HG02798 (cell line): ENCODE measurements at regions not wholly inside any gene's neighbourhood (a gene's known extent, or its start where the extent isn't known, plus 50 kb on each side); places are given as distances from the start of the nearest gene placed in this dataset.
"Not testable (repeated sequence)": the region's sequence is repeated elsewhere in the genome, so short reads cannot be mapped to it uniquely, and the experiment has no call there.

Source experiments
- ATAC-seq: cut with Tn5 transposase; IDR thresholded peaks from one replicate; pipeline ENCODE4 v1.9.1; 2021; ENCODE audit warnings: mild to moderate bottlenecking; ENCODE audit not compliant: unreplicated experiment, poor library complexity

DNA sequence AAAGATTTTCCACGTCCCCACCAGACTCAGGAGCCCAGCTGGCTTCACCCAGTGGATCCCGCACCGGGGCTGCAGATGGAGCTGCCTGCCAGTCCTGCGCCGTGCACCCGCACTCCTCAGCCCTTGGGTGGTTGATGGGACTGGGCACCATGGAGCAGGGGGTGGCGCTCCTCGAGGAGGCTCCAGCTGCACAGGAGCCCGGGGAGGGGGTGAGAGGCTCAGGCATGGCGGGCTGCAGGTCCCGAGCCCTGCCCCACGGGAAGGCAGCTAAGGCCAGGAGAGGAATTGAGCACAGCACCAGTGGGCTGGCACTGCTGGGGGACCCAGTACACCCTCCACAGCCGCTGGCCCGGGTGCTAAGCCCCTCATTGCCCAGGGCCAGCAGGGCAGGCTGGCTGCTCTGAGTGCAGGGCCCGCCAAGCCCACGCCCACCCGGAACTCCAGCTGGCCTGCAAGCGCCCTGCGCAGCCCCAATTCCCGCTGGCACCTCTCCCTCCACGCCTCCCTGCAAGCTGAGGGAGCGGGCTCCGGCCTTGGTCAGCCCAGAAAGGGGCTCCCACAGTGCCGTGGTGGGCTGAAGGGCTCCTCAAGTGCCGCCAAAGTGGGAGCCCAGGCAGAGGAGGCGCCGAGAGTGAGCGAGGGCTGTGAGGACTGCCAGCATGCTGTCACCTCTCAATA lies 1800.9 kb downstream of the OLFM4 start:
- ATAC-seq, result not testable (repeated sequence)

DNA sequence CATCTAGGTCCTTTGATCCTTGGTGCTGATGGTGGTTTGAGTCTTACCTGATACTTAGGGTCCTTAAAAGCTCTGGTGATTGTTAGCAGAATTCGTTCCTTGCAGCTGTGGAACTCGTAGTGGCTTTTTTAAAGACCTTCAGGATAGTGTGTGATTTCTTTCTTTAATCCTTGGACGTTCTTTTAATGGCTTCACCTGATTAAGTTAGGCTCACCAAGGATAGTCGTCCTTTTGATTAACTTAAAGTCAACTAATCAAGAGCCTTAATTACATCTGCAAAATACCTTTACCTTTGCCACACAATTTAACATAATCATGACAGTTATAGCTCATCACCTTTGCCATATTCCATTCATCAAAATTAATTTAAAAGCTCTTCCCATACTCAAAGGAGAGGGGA lies 1807.7 kb downstream of the OLFM4 start:
- ATAC-seq, result no peak

DNA sequence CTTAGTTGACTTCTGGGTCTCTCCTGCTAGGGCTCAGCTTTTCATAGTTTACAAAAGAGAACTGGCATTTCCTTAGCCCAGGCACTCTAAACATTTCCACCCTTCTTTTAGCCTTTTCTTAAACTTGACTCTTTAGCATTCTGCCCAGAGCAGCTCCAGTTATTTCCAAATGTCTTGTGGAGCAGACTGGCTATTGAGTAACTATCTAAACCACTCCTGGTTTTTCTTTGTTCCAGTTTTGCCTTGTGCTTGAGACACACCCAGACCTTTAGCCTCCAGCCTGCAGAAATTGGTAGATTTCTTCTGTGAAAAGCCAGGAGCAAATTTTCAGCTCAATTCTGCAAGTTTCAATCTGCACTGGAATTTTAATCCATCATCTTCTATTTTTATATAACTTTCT lies 1813.1 kb downstream of the OLFM4 start:
- no peak for ATAC-seq

DNA sequence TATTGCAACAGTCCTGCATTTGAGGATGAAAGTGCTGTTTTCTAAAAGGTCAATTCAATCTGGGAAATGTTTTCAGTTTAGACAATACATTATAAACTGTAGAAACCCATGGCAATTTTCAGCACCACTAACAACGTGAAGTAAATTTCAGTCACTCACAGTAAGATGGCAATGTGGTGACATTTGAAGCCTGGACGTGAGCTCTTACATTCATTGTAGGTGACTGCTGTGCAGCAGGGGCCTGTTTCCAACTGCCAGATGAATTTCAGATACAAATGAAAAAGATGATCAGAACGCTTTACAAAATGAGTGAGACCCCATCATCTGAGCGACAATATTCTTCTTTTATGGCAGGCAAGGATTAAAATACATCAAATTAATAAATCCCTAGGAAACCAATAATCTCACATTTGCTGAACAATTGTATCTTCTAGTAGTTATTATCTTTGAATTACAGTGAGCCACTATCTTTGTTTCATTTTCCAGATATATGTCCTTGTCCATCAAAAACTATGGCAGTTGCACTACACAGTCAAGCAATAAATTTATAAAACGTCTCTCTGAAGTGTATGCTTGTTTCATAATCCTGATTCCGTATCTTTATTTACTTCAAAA lies 1816.8 kb downstream of the OLFM4 start:
- ATAC-seq, result no peak

DNA sequence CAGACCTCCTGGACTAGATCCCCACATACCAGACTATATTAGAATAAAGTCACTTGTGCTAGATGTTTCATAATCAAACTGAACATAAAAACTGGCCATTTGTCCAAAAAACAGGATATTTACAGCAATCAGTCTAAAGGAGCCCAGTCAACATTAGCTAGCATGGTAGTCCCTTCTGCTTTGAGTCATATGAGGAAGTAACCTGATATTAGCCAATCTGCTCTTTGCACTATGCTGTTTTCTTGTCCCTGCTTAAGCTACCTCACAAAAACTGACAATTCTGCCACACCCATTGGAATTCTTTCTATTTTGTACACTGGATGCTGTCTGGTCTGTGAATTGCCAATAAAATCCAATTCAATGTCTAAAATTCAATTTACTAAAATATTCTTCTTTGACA lies 1824.2 kb downstream of the OLFM4 start:
- no peak for ATAC-seq

DNA sequence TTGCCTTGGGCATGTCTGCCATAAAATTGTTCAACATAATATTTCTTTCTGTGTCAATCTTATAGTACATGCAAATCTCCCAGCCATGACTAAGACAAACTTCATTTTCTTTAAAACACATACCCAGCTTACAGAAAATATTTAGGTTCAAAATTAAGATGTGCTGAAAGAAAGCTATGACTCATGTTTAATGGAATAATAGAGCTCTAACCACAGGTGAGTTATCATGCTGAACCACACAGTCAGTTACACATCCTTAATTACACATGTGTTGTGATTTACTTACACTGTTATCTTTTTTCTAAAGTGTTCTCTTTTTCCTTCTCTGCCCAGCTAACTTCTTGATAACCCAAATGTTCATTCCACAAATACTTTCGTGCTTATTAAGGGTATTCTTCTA lies 1831.2 kb downstream of the OLFM4 start:
- no peak for ATAC-seq

DNA sequence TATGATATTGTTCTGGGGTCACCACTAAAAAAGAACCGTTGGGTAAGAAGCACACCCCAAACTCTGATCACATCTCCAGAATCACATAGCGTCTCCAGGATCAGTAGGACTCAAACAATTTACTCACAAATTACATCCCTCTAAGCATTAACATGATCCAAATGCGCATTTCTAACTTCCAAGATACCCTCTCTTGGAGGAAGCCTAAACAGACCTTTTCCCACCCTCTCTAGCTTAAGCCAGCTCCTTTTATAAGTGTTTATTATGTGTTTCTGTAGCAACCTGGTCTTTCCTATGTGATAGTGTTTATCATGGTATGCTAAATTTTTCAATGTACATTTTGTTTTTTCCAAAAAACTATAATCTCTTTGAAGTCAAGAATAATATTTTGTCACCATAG lies 1846.5 kb downstream of the OLFM4 start:
- ATAC-seq, result no peak

DNA sequence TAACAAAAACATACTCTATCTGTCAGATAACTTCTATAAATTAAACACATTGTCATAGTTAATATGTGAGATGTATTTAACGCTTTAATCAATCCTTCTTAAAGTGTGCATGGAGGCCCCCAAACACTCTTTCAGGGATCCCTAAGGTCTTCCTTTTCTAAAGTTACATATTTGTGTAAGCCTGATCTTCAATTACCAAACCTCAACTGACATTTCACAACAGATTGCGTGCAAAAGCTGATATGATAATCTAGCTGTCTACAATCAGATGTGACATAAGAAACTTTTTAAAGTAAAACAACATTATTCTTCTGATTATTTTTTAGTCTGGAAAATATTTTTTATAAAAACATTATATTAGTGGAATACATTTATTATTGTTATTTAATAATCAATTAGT lies 1850.4 kb downstream of the OLFM4 start:
- ATAC-seq, result no peak

DNA sequence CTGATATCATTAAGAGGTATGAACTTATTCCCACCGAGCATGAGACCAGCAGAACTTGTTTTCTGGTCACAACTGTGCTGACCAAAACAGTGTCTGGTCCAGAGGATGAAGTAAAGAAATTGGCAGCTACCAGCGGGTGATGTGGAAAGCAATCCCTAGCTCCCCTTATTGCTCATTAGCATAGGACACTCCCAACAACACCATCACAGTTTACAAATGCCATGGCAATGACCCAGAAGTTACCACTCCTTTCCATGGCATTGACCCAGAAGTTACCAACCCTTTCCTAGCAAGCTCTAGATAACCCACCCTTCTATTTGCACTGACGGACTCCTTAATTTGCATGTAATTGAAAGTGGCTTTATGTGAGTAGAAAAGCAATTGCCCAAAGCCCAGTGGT lies 1856.1 kb downstream of the OLFM4 start:
- no peak for ATAC-seq

DNA sequence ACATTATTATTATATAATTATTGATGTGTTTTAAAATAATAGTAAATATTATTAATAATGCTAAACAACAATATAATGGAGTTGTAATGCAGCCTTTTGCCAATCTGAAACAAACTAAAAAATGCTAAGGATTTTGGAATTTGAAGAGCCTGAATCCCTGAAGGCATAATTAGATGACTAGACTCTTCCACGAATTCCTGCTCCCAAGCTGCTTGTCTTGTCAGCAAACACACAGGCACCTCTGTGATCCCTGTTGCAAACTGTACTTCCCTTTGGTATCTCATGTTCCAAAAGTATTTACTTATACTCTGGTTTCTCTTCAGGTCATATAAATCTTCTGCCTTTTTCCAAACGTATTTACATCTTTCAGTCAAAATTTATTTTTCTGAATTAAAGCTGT lies 1862.4 kb downstream of the OLFM4 start:
- no peak for ATAC-seq

DNA sequence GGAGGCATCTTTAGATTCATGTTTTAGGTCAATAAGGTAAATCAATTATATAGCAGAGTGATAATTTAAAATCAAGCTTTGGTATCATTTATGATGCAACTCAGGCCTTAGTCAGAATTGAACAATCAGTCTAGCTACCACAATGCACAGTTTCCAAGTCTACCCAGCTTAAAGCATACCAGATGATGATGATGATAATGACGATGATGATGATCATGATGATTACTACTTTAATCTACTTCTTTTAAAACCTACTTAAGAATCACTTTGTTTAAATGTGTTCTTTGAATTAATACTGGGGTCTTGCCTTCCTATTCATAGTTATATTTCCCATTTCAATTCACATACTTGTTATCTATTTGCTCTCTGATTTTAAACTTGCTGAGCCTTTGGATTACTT lies 1872.7 kb downstream of the OLFM4 start:
- no peak for ATAC-seq

DNA sequence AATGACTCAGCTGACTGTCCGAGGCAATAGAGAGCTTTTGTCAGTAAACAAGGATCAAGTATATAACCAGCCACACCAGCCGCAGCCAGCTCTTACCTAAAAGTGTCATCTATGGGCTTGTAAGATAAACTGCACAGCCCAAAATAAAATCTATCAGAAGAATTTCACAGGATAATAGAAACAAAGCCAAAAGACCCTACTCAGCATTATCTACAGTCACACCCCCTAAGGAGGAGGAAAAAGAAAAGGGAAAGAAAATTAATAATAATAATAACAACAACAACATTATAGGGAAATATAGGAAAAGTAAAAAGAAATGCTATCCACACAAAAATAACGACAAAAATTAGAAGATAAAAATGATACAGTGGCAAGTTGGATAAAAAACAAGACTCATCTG lies 1883.8 kb downstream of the OLFM4 start:
- no peak for ATAC-seq

DNA sequence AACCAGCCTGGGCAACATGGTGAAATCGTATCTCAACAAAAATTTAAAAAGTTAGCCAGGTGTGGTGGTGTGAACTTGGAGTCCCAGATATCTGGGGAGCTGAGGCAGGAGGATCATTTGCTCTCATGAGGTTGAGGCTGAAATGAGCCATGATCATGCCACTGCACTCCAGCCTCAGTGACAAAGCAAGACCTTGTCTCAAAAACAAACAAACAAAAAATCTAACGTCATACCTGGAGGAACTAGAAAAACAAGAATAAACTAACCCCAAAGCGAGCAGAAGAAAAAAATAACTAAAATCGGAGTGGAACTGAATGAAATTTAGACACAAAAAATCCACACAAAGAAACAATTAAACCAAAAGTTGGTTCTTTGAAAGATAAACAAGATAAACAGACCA lies 1885.1 kb downstream of the OLFM4 start:
- ATAC-seq, result no peak

DNA sequence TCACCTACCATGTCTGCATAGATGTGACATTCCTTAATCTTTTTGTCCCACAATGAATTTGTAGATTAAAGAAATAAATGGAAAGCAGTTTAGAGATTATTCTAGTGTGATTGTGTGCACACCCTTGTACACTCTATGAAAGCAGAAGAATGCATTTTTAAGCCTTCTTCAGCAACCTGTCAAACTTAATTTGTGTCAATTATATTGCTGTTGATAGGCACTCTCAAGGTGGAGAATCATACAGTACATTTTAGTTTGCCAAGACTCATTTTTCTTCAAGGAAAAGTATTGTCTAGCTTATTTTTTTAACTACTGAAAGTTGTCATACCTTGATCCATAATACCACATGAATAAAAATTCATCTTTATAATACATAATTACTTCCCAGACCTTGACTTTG lies 1898.9 kb downstream of the OLFM4 start:
- no peak for ATAC-seq

DNA sequence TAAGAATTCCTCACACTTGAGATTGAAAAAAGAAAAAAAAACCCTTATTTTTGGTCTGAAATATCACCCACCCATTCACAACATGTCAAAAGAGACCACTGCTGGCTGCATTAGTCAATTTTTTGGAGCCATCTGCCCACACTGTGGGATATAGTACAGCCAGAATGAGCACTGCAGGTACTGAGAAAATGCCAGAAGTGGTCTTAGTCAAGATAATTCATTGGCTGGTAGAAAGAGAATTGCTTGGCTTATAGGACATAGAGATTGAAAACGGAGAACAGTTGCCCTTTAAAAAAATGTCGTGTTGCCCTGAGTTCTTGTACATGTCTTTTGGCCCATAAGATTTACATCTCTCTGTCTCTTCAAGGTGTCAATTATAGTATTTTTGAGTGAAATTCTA lies 1899.5 kb downstream of the OLFM4 start:
- no peak for ATAC-seq

DNA sequence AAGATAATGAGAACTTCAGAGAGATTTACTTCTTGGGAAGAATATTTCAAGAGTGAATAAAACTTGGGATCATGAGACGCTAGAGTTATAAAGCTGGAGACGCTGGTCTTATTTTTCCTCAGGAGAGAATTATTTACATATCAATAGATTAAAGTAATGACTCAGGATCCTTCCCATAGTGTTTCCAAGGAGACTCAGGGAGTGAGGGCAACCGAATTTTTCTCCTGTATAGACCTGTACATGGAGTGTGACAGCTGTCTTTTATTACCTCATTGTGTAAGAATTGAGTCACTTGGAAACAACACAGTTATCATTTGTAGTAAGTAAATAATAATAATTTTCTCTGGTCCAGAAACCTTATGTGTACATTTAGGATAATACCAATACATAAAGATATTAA lies 1905.5 kb downstream of the OLFM4 start:
- no peak for ATAC-seq

DNA sequence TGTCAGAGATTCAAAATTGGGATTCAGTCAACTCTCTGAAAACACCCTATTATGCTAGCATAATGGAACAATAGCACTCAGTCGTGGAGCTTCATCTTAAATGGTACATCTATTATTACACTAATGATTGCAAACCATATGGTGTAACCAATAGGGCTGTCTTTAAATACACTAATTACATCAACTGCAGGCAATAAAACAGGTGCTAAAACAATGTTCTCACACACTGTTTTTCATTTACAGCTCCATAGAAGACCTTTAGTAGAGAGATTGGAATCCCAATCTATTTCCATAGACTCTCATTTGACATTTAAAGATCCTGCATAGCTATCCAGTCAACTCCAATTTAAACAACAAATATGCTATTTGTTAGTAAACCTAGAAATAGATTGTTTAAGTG lies 1917.4 kb downstream of the OLFM4 start:
- no peak for ATAC-seq

DNA sequence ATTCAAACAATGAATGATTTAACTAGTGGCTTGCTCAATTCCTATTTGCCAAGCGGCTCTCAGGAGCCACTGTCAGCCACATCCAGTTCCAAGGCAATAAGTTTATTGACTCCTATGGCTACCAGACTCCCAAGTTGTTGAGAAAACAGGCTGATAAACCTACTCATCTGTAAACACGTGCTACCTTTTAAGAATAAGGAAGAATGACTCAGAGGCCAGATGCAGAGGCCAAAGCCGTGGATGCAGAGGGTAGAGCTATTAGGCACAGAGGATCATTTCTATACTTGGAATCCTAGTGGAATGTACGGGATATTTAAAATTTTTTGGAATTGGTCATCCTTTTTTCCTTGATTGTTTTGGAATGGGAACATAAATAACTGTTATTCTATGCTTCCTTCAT lies 1921.1 kb downstream of the OLFM4 start:
- no peak for ATAC-seq

DNA sequence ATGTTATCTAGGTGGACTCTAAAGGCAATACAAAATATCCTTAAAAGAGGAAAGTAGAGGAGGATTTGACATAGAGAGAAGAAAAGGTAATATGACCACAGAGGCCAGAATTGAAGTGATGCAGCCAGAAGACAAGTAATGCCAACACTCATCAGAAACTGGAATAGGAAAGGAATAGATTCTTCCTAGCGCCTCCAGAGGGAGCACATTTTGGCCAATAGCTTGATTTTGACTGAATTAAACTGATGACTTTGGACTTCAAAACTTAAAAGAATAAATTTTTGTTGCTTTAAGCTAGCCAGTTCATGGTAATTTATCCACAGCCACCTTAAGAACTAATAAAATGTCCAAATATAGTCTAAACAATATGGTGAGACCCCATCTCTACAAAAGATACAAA lies 1921.9 kb downstream of the OLFM4 start:
- ATAC-seq, result no peak

DNA sequence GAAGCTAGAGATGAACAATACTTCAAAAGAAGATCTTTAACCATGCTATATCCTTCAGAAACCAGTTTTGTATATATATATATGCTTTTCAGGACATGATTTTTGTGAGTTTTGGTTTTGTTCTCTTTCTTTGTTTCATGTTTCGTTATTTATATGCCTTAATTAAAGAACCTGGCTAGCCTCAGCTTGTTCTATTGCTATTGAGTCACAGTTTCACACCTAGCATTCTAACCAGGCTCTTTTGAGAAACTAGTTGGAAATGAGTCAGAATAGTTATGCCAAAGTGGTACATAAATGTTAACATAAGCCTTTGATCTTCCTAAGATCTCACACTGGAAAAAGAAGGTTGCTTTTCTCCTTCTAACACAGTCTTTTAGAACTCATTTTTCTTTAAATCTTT lies 1925.2 kb downstream of the OLFM4 start:
- no peak for ATAC-seq

DNA sequence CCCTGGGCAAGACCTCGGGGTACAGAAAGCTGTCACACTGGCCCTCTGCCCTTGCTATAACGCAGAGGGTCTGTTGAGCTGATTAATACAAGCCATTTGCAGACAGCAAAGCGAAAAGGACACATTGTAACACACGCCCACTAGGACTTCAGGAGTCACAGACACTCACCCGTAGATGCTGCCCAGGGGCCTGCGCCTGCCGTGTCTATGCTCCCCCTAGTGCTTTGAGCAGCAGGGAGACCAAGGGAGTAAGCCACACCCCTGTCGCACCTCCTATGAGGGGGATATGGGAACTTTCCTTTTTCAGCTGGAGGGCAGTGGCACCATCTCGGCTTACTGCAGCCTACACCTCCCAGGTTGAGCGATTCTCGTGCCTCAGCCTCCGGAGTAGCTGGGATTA lies 1930.2 kb downstream of the OLFM4 start:
- no peak for ATAC-seq

DNA sequence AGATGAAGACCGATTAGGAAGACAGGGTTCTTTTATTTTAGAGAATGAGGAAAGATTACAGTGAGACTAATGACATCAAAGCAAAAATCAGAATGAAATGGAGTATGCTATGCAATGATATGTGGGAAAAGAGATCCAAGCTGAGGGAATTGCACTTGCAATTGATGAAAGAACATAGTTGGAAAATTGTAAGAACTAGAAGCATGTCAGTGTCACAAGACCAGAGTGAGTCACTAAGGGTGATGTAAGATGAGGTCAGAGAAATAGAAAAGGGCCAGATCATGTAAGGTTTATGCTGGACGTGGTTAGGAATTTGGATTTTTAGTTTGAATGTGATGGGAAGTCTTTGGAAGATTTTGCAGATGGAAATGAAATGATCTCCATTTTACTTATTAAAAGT lies 1937.3 kb downstream of the OLFM4 start:
- ATAC-seq, result no peak

DNA sequence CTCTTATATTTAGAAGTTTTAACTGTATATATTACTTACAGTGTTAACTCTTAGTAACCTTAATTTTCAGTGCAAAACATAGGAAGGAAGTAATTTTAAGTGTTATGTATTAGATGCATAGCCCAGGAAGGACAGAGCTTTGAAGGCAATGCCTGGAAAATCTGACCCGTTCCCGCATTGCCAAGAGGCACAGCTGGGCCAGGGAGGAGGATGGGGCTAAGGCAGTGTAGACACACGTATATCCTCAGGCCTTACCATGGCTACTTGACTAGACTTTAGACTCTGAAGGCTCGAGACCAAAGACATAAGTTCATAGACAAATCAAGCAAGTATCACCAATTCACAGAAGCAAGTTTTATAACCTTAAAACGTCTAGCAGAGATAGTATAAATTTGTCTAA lies 1944.2 kb downstream of the OLFM4 start:
- no peak for ATAC-seq
